IMR-90 (cell line): ENCODE measurements at regions not wholly inside any gene's neighbourhood (a gene's known extent, or its start where the extent isn't known, plus 50 kb on each side); places are given as distances from the start of the nearest gene placed in this dataset.

ENCODE experiments used
- ATAC-seq: fragments of 200-7000 bp; cut with Tn5 transposase; 2 replicates; pipeline ENCODE4 v1.9.1; 2020; ENCODE audit warnings: low read depth, mild to moderate bottlenecking, moderate library complexity
- BruUV-seq: library from RNA; stranded (reverse); fragments of 400-500 nt; replicated peaks from 2 replicates; lab custom pipeline; 2021; lab: Mats Ljungman, UMichigan
- CTCF ChIA-PET: fragments of 300-600 bp; formaldehyde crosslinking; extraction: SDS; loops from one replicate; lab custom pipeline; 2021; ENCODE audit warnings: antibody characterized with exemption; lab: Yijun Ruan, JAX
- POLR2A ChIA-PET: fragments of 300-600 bp; sonication (Branson Sonifier 250); formaldehyde crosslinking; loops from one replicate; lab custom pipeline; 2022; ENCODE audit warnings: antibody characterized with exemption; ENCODE audit not compliant: unreplicated experiment; lab: Charles Lee
- DNase-seq: peaks from one replicate; pipeline ENCODE4 v3.0.0; 2013
- H2AFZ ChIP-seq: replicated peaks from 2 replicates; pipeline ENCODE3; 2013; ENCODE audit warnings: low read length, mild to moderate bottlenecking; ENCODE audit not compliant: poor library complexity
- H2AK5ac ChIP-seq: 2 replicates; pipeline ENCODE4 v1.6.1; 2013; ENCODE audit warnings: low read depth, low read length, inconsistent platforms
- H2AK9ac ChIP-seq: replicated peaks from 2 replicates; pipeline ENCODE3; 2013; ENCODE audit warnings: mild to moderate bottlenecking, low read depth, low read length, moderate library complexity; ENCODE audit not compliant: poor library complexity
- H2BK120ac ChIP-seq: 2 replicates; pipeline ENCODE4 v1.6.1; 2013; ENCODE audit warnings: low read depth, low read length, inconsistent platforms
- H2BK15ac ChIP-seq: 3 replicates; pipeline ENCODE4 v1.6.1; 2013; ENCODE audit warnings: low read depth, low read length, inconsistent platforms
- H2BK20ac ChIP-seq: 2 replicates; pipeline ENCODE4 v1.6.1; 2013; ENCODE audit warnings: low read depth, mild to moderate bottlenecking, inconsistent platforms, low read length, moderate library complexity
- H2BK5ac ChIP-seq: 2 replicates; pipeline ENCODE4 v1.6.1; 2013; ENCODE audit warnings: mild to moderate bottlenecking, low read depth, low read length, inconsistent platforms; ENCODE audit not compliant: poor library complexity, severe bottlenecking
- H3K14ac ChIP-seq: replicated peaks from 2 replicates; pipeline ENCODE4 v1.6.1; 2013; ENCODE audit warnings: low read depth, low read length, inconsistent platforms
- H3K18ac ChIP-seq: 2 replicates; pipeline ENCODE4 v1.6.1; 2013; ENCODE audit warnings: low read depth, low read length, control low read depth
- H3K23ac ChIP-seq: 2 replicates; pipeline ENCODE4 v1.6.1; 2013; ENCODE audit warnings: low read depth, low read length, inconsistent platforms
- H3K27ac ChIP-seq: 2 replicates; pipeline ENCODE4 v1.5.1; 2013; ENCODE audit warnings: mild to moderate bottlenecking, control low read depth, low read length; ENCODE audit not compliant: insufficient read depth
- H3K27me3 ChIP-seq: 2 replicates; pipeline ENCODE4 v1.6.1; 2013; ENCODE audit warnings: low read length; ENCODE audit not compliant: control insufficient read depth, insufficient read depth
- H3K36me3 ChIP-seq: 2 replicates; pipeline ENCODE4 v1.6.1; 2013; ENCODE audit warnings: low read length, mixed read lengths; ENCODE audit not compliant: control insufficient read depth, insufficient read depth
- H3K4ac ChIP-seq: 2 replicates; pipeline ENCODE4 v1.6.1; 2013; ENCODE audit warnings: low read depth, low read length, inconsistent platforms
- H3K4me1 ChIP-seq: 2 replicates; pipeline ENCODE4 v1.6.1; 2013; ENCODE audit warnings: low read length, mixed read lengths; ENCODE audit not compliant: control insufficient read depth, insufficient read depth
- H3K4me2 ChIP-seq: 2 replicates; pipeline ENCODE4 v1.6.1; 2013; ENCODE audit warnings: low read depth, mild to moderate bottlenecking, control low read depth, low read length, moderate library complexity
- H3K4me3 ChIP-seq: 2 replicates; pipeline ENCODE4 v1.5.1; 2013; ENCODE audit warnings: low read depth, mild to moderate bottlenecking, control low read depth, low read length, moderate library complexity; ENCODE audit not compliant: insufficient read depth
- H3K56ac ChIP-seq: 2 replicates; pipeline ENCODE4 v1.6.1; 2013; ENCODE audit warnings: low read length, inconsistent platforms; ENCODE audit not compliant: insufficient read depth; ENCODE audit errors: extremely low read depth
- H3K79me1 ChIP-seq, 2 experiments: 2 replicates each; pipeline ENCODE4 v1.6.1; 2013; ENCODE audit warnings: low read length in 2 of 2, inconsistent platforms in 1 of 2, low read depth in 1 of 2
- H3K9ac ChIP-seq: 2 replicates; pipeline ENCODE4 v1.6.1; 2013; ENCODE audit warnings: low read depth, low read length, control low read depth
- H3K9me1 ChIP-seq: 2 replicates; pipeline ENCODE4 v1.6.1; 2013; ENCODE audit warnings: low read length, inconsistent platforms; ENCODE audit not compliant: insufficient read depth
- H3K9me3 ChIP-seq: 2 replicates; pipeline ENCODE4 v1.6.1; 2013; ENCODE audit warnings: low read length; ENCODE audit not compliant: control insufficient read depth, insufficient read depth
- H4K20me1 ChIP-seq: 2 replicates; pipeline ENCODE4 v1.6.1; 2013; ENCODE audit warnings: low read length, inconsistent platforms; ENCODE audit not compliant: insufficient read depth
- H4K5ac ChIP-seq: 2 replicates; pipeline ENCODE4 v1.6.1; 2013; ENCODE audit warnings: mild to moderate bottlenecking, low read depth, low read length, control low read depth
- H4K8ac ChIP-seq, 2 experiments: 2 replicates each; pipeline ENCODE4 v1.6.1; 2013; ENCODE audit warnings: low read depth in 2 of 2, low read length in 2 of 2, control low read depth in 1 of 2, inconsistent platforms in 1 of 2
- H4K91ac ChIP-seq: 2 replicates; pipeline ENCODE4 v1.6.1; 2013; ENCODE audit warnings: low read depth, low read length, inconsistent platforms; ENCODE audit not compliant: insufficient read depth
- BHLHE40 ChIP-seq: fragments of 150-350 bp; IDR thresholded peaks from 2 replicates; pipeline ENCODE4 v1.6.1; 2016; ENCODE audit warnings: mild to moderate bottlenecking, low read depth, low read length
- CEBPB ChIP-seq: IDR thresholded peaks from 2 replicates; pipeline ENCODE4 v1.6.1; 2012; ENCODE audit warnings: low read depth, low read length, improper control_type of control experiment
- CHD1 ChIP-seq: IDR thresholded peaks from 2 replicates; pipeline ENCODE4 v1.6.1; 2012; ENCODE audit warnings: low read depth, low read length, improper control_type of control experiment
- CTCF ChIP-seq: conservative IDR thresholded peaks from 2 replicates; pipeline ENCODE4 v1.5.1; 2012; ENCODE audit warnings: mild to moderate bottlenecking, low read depth, low read length, improper control_type of control experiment
- ELK1 ChIP-seq: fragments of 150-350 bp; IDR thresholded peaks from 2 replicates; pipeline ENCODE4 v1.6.1; 2016; ENCODE audit warnings: low read depth, mild to moderate bottlenecking, low read length, moderate library complexity, borderline replicate concordance
- FOS ChIP-seq: fragments of 150-350 bp; IDR thresholded peaks from 2 replicates; pipeline ENCODE4 v1.6.1; 2016; ENCODE audit warnings: low read depth, low read length
- MAFK ChIP-seq: IDR thresholded peaks from 2 replicates; pipeline ENCODE4 v1.6.1; 2012; ENCODE audit warnings: low read depth, low read length, improper control_type of control experiment
- MAZ ChIP-seq: IDR thresholded peaks from 2 replicates; pipeline ENCODE4 v1.6.1; 2012; ENCODE audit warnings: low read depth, mild to moderate bottlenecking, low read length, improper control_type of control experiment, moderate library complexity, borderline replicate concordance
- MXI1 ChIP-seq: IDR thresholded peaks from 2 replicates; pipeline ENCODE4 v1.6.1; 2012; ENCODE audit warnings: low read depth, mild to moderate bottlenecking, low read length, moderate library complexity, borderline replicate concordance
- NFE2L2 ChIP-seq: fragments of 150-350 bp; IDR thresholded peaks from 2 replicates; pipeline ENCODE4 v1.6.1; 2016; ENCODE audit warnings: low read depth, mild to moderate bottlenecking, low read length
- POLR2A ChIP-seq: IDR thresholded peaks from 2 replicates; pipeline ENCODE4 v1.6.1; 2012; ENCODE audit warnings: mild to moderate bottlenecking, low read depth, low read length
- RAD21 ChIP-seq: IDR thresholded peaks from 2 replicates; pipeline ENCODE4 v1.6.1; 2012; ENCODE audit warnings: low read length, improper control_type of control experiment
- RCOR1 ChIP-seq: IDR thresholded peaks from 2 replicates; pipeline ENCODE4 v1.6.1; 2012; ENCODE audit warnings: mild to moderate bottlenecking, low read length, improper control_type of control experiment; ENCODE audit not compliant: insufficient replicate concordance
- RFX5 ChIP-seq: IDR thresholded peaks from 2 replicates; pipeline ENCODE4 v1.8.0; 2012; ENCODE audit warnings: low read depth, mild to moderate bottlenecking, low read length, moderate library complexity
- SMC3 ChIP-seq: fragments of 150-350 bp; IDR thresholded peaks from 2 replicates; pipeline ENCODE4 v1.6.1; 2016; ENCODE audit warnings: low read depth, mild to moderate bottlenecking, antibody characterized with exemption, low read length, moderate library complexity
- USF2 ChIP-seq: fragments of 150-350 bp; IDR thresholded peaks from 2 replicates; pipeline ENCODE4 v1.6.1; 2017; ENCODE audit warnings: mild to moderate bottlenecking, antibody characterized with exemption, low read length, low read depth
- WGBS, 2 experiments: methylation state at CpG; one replicate each; pipeline versions ENCODE4 v1.1.5 to v1.1.7; 2013; ENCODE audit warnings: missing lambda C conversion rate in 2 of 2; ENCODE audit not compliant: insufficient read length in 1 of 2; ENCODE audit errors: extremely low coverage in 2 of 2; 5-methylcytosine and 5-hydroxymethylcytosine counted together
- dilution Hi-C: fragments of 300-500 bp; cut with HindIII; formaldehyde crosslinking; loops from one replicate; pipeline ENCODE4 v1.14.3; 2018; ENCODE audit warnings: low sequenced_read_pairs; ENCODE audit not compliant: unreplicated experiment
- in situ Hi-C: fragments of 300-500 bp; cut with MboI; formaldehyde crosslinking; loops from 3 replicates; pipeline ENCODE4 v1.14.3; 2019; ENCODE audit warnings: low sequenced_read_pairs, inconsistent platforms, mixed read lengths
- intact Hi-C: fragments of 100-400 bp; cut with micrococcal nuclease; formaldehyde crosslinking; loops from 2 replicates; pipeline ENCODE4 v1.10.0; 2022

GRCh38 chrX:20756585-20756984 lies 489.9 kb upstream of the RPS6KA3 start:
- intact Hi-C loops (no loop called here), dilution Hi-C loops (no loop called here), in situ Hi-C loops (no loop called here)
- no peak overlapping the region for H3K23ac ChIP-seq
- no peak overlapping the region for H2BK15ac ChIP-seq
- H3K36me3 ChIP-seq, result no peaks in the 10 kb centered on the region
- H4K8ac ChIP-seq, result no peak overlapping the region
- no peak overlapping the region for H3K18ac ChIP-seq
- BruUV-seq, result no TSS peak
- ATAC-seq, result no peak
- no peaks in the 10 kb centered on the region for H3K9me1 ChIP-seq
- H3K4me3 ChIP-seq, result no peak overlapping the region
- no peaks in the 10 kb centered on the region for H4K20me1 ChIP-seq
- H3K56ac ChIP-seq, result no peak overlapping the region
- H4K5ac ChIP-seq, result no peak overlapping the region
- no peak overlapping the region for H2AK5ac ChIP-seq
- no peak overlapping the region for H3K4me2 ChIP-seq
- no peaks in the 10 kb centered on the region for H3K27me3 ChIP-seq
- no peak overlapping the region for H4K91ac ChIP-seq
- H3K4ac ChIP-seq, result no peak overlapping the region
- H3K9me3 ChIP-seq, result no peaks in the 10 kb centered on the region
- H3K79me1 ChIP-seq, result no peaks in the 10 kb centered on the region
- CTCF ChIA-PET, result no interaction called here
- no peak overlapping the region for H2BK120ac ChIP-seq
- TF ChIP-seq RAD21, result no peak
- no peak for TF ChIP-seq MAZ
- TF ChIP-seq CEBPB, result no peak
- TF ChIP-seq POLR2A, result no peak
- TF ChIP-seq RFX5, result no peak
- TF ChIP-seq MXI1, result no peak
- no peak for TF ChIP-seq USF2
- no peak for TF ChIP-seq MAFK
- TF ChIP-seq CTCF, result no peak
- TF ChIP-seq CHD1, result no peak
- TF ChIP-seq BHLHE40, result no peak
- no peak for TF ChIP-seq SMC3
- no peak for TF ChIP-seq RCOR1
- no peak for TF ChIP-seq NFE2L2
- no peak for TF ChIP-seq FOS
- TF ChIP-seq ELK1, result no peak
- WGBS, 2 experiments, result no CpG with 5 or more reads among the region's 1 CpG
- H2BK20ac ChIP-seq, result no peak overlapping the region
- H3K4me1 ChIP-seq, result no peaks in the 10 kb centered on the region
- POLR2A ChIA-PET, result no interaction called here
- no peak for DNase-seq
- H3K27ac ChIP-seq, result no peak overlapping the region
- H2AFZ ChIP-seq, result no peak overlapping the region
- no peak overlapping the region for H2AK9ac ChIP-seq
- no peak overlapping the region for H2BK5ac ChIP-seq
- no peak overlapping the region for H3K14ac ChIP-seq
- no peak overlapping the region for H3K9ac ChIP-seq
